ENCODE measurements at regions not wholly inside any gene's neighbourhood (a gene's known extent, or its start where the extent isn't known, plus 50 kb on each side); places are given as distances from the start of the nearest gene placed in this dataset.

GRCh38 chr2:210938228-210938627 lies 381.8 kb downstream of the CPS1 start:
- TF ChIP-seq CTCF (IDR thresholded peaks at IDR 0.05; ENCODE audit: low read depth, low read length, poor library complexity, severe bottlenecking) (no peak), EZH2phosphoT487 (IDR thresholded peaks at IDR 0.05; ENCODE audit: borderline replicate concordance, low read length) (no peak)
